Activated CD4-positive, alpha-beta T cell treated with anti-CD3 and anti-CD28 coated beads, Interleukin-2, amount 10 ng/mL, durations not matched to agents 7 days and 5 days (primary cell): ENCODE measurements at regions not wholly inside any gene's neighbourhood (a gene's known extent, or its start where the extent isn't known, plus 50 kb on each side); places are given as distances from the start of the nearest gene placed in this dataset.

Experiments
- CTCF ChIA-PET: fragments of 350-600 bp; sonication (Branson Sonifier 250); formaldehyde crosslinking; loops from one replicate; lab custom pipeline; 2021; ENCODE audit warnings: antibody characterized with exemption; lab: Charles Lee
- POLR2A ChIA-PET: fragments of 350-600 bp; sonication (Branson Sonifier 250); formaldehyde crosslinking; loops from one replicate; lab custom pipeline; 2021; ENCODE audit warnings: antibody characterized with exemption; lab: Charles Lee
- DNase-seq: peaks from one replicate; pipeline ENCODE4 v3.0.0-alpha.2; 2020
- H3K27ac Mint-ChIP-seq: one replicate; pipeline ENCODE4 v1.8.0; 2021; ENCODE audit warnings: mild to moderate bottlenecking, moderate library complexity, mixed read lengths
- H3K27me3 Mint-ChIP-seq: one replicate; pipeline ENCODE4 v1.8.0; 2021; ENCODE audit warnings: mixed read lengths
- H3K36me3 Mint-ChIP-seq: one replicate; pipeline ENCODE4 v1.8.0; 2021; ENCODE audit warnings: low read depth, mixed read lengths
- H3K4me1 Mint-ChIP-seq: one replicate; pipeline ENCODE4 v1.8.0; 2021; ENCODE audit warnings: mixed read lengths
- H3K4me3 Mint-ChIP-seq: one replicate; pipeline ENCODE4 v1.8.0; 2021; ENCODE audit warnings: mild to moderate bottlenecking, moderate library complexity, mixed read lengths
- H3K9me3 Mint-ChIP-seq: one replicate; pipeline ENCODE4 v1.8.0; 2021; ENCODE audit warnings: mixed read lengths

DNA sequence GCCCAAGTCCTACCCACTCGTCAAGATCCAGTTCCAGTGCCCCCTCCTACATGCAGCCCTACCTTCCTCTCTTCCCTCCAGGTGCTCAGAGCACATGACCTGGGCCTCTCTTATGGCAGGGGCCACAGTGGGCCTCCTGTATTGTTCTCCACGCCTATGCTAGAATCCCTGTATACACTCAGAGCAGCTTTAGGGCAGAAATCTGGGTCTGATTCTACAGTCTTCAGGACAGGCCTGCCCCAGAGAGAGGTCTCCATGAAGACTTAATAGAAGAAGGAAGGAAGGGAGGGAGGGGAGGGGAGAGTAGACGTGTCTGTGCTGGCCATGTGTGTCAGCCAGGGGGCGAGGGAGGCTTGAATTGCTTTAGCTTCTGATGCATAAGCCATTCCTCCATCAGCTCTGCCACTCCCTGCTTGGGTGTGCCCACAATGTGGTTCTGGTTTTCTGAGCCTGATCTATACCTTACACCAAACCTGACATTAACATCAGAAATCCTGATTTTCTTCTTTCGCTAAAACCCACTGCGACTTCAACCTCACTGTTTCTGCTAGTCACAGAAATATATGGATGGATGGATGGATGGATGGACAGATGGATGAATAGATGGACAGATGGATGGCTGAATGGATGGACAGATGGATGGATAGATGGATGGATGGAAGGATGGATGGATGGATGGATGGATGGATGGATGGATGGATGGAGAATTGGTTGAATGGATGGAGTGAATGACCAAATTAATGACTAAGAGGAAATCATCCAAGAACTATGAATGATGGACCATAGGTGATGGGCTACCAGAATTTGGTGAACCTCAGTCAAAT, 56.6 kb upstream of the PRDM11 start:
- no peak overlapping the region for H3K4me3 Mint-ChIP-seq
- peaks cover 5% of the 10 kb centered on the region for H3K27me3 Mint-ChIP-seq
- peaks cover 11% of the 10 kb centered on the region for H3K4me1 Mint-ChIP-seq
- H3K27ac Mint-ChIP-seq, result no peak overlapping the region
- CTCF ChIA-PET, result interaction anchor here (2.2 kb wide), 1 partner anchor 14 kb away, joined by 7 read pairs; no protein-coding TSS in a partner anchor
- no peaks in the 10 kb centered on the region for H3K9me3 Mint-ChIP-seq
- POLR2A ChIA-PET, result no interaction called here
- DNase-seq, result no peak
- no peaks in the 10 kb centered on the region for H3K36me3 Mint-ChIP-seq

DNA sequence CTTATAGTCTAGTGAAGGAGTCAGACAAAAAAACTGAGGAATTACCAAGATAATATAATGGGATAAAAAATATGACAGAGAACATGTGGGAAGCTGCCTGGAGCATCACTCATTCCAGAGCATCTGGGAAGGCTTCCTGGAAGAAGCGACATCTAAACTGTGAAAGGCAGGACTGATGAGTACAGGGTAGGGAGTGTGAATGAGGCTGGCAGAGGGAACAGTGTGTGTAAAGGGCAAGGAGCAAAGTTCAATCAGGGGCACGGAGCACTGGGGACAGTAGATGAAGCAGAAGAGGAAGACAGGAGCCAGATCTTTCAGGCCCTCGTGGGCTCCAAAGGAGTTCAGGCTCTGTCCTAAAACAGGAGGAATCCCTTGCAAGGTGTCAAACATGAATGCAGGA, 55.8 kb upstream of the PRDM11 start:
- H3K4me1 Mint-ChIP-seq, result peaks cover 11% of the 10 kb centered on the region
- H3K36me3 Mint-ChIP-seq, result no peaks in the 10 kb centered on the region
- no peak overlapping the region for H3K27ac Mint-ChIP-seq
- CTCF ChIA-PET, result interaction anchor here (2.2 kb wide), 1 partner anchor 13 kb away, joined by 7 read pairs; no protein-coding TSS in a partner anchor
- POLR2A ChIA-PET, result no interaction called here
- peaks cover 5% of the 10 kb centered on the region for H3K27me3 Mint-ChIP-seq
- no peaks in the 10 kb centered on the region for H3K9me3 Mint-ChIP-seq
- no peak for DNase-seq
- no peak overlapping the region for H3K4me3 Mint-ChIP-seq

DNA sequence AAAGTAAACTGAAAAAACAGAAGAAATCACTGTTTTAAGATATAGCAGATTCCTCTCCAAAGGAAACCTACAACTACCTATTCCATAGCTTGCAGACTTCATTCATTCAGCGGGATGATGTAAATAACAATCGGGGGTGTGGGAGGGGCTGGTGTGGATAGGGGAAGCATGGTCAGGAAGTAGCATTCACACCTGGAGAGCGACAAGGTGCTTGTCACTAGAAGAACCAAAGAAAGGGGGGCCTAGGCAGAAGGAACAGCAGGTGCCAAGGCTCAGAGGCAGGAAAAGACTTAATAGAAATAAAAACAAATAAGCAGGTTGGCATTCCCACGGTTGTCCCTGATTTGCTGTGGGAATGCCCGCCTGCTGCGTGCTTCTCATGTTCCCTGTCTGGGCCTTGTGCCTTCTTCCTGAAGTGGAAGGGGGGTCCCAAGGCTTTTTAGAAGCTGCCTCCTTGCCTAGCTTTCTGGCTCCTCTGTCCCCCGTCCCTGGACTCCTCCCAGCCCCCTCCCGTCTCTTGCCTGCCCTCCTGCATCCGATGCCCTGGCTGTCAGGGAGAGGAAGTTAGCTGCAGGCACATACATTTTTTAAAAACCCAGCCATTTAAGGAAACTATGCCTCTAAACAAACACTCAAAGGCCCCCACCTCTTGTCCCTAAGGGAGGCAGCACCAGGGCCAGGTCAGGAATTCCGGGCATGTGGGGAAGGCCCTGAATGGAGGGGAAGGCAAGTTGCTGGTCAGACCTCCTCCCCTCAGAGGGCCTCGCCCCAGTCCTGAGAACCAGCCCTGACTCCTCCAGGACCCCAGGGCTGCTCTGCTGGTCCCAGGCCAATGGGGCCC, 54.7 kb upstream of the PRDM11 start:
- no peak overlapping the region for H3K27ac Mint-ChIP-seq
- peaks cover 10% of the 10 kb centered on the region for H3K27me3 Mint-ChIP-seq
- DNase-seq, result no peak
- H3K4me3 Mint-ChIP-seq, result no peak overlapping the region
- POLR2A ChIA-PET, result no interaction called here
- H3K9me3 Mint-ChIP-seq, result no peaks in the 10 kb centered on the region
- no peaks in the 10 kb centered on the region for H3K36me3 Mint-ChIP-seq
- CTCF ChIA-PET, result interaction anchor here (0.7 to 2.2 kb wide), 2 partner anchors 11 to 12 kb away, joined by 5 to 7 read pairs; no protein-coding TSS in a partner anchor
- peaks cover 11% of the 10 kb centered on the region for H3K4me1 Mint-ChIP-seq

GRCh38 chr11:45092404-45092785, 54.0 kb upstream of the PRDM11 start:
- ChIA-PET POLR2A (no interaction called here), CTCF (interaction anchor here (0.7 kb wide), 1 partner anchor 10 kb away, joined by 5 read pairs; no protein-coding TSS in a partner anchor)
- no peak for DNase-seq
- Mint-ChIP-seq H3K4me1 (peaks cover 11% of the 10 kb centered on the region), H3K4me3 (no peak overlapping the region), H3K9me3 (no peaks in the 10 kb centered on the region), H3K27me3 (peaks cover 10% of the 10 kb centered on the region), H3K36me3 (no peaks in the 10 kb centered on the region), H3K27ac (no peak overlapping the region)

DNA sequence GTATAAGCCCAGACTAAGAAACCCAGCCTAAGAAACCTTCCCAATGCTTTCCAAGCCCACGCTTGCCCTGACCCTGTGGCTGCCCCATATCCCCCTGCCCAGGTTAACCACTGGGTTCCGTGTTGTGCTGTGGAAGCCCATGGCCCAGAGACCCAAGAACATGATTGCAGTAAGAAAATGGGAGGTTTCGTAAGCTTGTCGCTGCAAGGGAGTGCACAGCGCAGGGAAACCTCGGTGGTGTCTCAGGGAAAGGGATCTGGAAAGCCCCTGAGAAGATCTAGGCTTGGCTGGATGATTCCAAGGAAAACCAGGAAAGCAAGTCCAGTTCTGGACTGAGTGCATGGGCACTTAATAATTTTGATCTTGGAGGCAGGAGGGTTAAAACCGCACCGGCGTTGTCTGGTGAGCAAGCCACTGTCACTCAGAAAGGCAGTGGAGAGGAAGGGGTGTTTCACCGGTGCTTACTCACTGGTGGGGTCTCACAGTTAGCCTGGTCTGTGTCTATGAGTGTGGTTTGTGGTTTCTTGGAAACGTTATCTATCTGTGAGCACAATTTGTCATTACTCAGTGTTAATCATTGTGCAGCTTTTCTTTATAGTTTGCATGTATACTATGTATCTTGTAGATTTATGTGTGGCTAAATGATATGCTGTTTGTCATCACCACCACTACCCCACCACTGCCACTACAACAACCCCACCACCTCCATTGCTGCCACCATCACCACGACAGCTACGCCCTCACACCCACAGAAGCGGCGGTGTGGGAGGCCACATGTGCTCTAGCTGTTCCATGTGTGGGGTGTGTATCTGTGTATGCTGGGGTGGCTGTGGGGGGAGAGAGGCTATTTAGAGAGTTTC, 53.3 kb upstream of the PRDM11 start:
- peaks cover 10% of the 10 kb centered on the region for H3K27me3 Mint-ChIP-seq

DNA sequence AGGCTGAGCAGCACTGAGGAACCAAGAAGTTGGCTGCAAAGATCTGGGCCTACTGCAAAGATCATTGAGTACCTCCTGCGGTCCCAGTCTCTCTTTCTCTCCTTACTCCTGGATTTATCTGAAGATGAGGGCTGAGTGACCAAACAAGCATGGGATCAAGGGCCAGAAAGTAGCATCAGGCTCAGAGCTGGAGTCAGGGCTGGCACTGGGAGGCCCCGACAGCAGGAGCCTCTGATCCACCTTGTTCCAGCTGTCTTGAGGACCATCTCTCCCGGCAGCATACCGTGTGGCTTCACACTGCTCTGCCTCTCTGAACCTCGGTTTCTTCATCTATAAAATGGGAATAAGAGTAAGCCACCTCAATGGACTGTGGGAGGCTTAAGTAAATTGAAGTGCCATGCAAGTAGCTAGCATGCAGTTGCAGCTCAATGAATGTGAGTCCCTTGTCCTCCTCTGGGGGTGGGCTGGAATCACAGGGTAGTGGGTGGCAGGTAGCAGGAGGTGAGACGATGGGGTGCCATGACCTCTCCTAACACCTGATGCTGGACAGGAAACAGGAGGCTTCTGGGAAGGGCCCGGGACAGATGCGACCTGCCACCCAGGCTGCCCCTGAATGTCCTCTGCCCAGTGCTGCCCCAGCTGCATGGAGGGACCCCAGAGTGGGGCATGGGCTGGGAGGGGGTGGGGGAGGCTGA, 52.5 kb upstream of the PRDM11 start:
- H3K36me3 Mint-ChIP-seq, result no peaks in the 10 kb centered on the region
- no peaks in the 10 kb centered on the region for H3K9me3 Mint-ChIP-seq
- peaks cover 11% of the 10 kb centered on the region for H3K4me1 Mint-ChIP-seq
- H3K4me3 Mint-ChIP-seq, result no peak overlapping the region
- ChIA-PET CTCF (interaction anchor here (0.6 to 1.4 kb wide), 4 partner anchors 9 to 742 kb away, joined by 3 to 4 read pairs (median 4); no protein-coding TSS in a partner anchor), POLR2A (no interaction called here)
- no peak overlapping the region for H3K27ac Mint-ChIP-seq
- DNase-seq, result no peak
- peaks cover 13% of the 10 kb centered on the region for H3K27me3 Mint-ChIP-seq

More for the DNA sequence above, 53.3 kb upstream of the PRDM11 start:
- H3K36me3 Mint-ChIP-seq, result no peaks in the 10 kb centered on the region
- H3K4me3 Mint-ChIP-seq, result no peak overlapping the region
- H3K4me1 Mint-ChIP-seq, result peaks cover 11% of the 10 kb centered on the region
- DNase-seq, result no peak
- no peaks in the 10 kb centered on the region for H3K9me3 Mint-ChIP-seq
- no peak overlapping the region for H3K27ac Mint-ChIP-seq
- ChIA-PET POLR2A (no interaction called here), CTCF (interaction anchor here (0.6 to 1.2 kb wide), 3 partner anchors 10 to 741 kb away, joined by 3 to 4 read pairs (median 4); no protein-coding TSS in a partner anchor)

DNA sequence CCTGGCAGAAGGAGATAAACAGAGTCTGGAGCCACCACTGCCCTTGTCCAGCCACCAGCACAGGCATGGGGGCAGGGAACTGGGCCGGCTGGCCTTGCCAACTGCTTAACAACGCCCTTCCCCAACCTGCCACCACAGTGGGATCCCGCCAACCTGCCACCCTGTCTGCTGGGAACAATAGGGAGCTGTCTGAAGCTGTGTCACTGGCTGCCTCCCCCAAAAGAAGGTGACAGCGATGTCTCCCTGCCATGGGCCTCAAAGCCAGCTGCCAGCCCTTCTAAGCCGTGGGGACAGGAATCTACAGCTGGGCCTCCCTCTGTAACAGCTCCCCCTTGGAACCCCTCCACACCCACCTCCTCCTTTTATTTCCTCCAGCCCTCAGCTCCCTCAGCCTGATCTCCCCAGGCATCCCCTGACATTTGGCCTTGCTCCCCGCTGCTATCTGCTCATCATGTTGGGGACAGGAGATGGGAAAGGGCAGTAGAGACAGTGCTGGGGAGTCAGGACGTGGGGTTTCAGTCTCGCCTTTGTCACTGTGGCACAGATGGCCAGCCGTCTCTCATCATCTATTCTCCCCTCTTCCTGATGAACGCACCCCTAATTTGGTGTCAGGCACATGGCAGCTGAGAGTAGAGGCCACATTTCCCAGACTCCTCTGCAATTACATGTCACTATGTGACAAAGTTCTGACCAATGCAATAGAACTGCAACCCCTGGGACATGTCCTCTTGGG, 51.3 kb upstream of the PRDM11 start:
- peaks cover 9% of the 10 kb centered on the region for H3K4me1 Mint-ChIP-seq
- H3K9me3 Mint-ChIP-seq, result no peaks in the 10 kb centered on the region
- ChIA-PET CTCF (interaction anchor here (0.9 to 17.9 kb wide), 3 partner anchors 9 to 158 kb away, joined by 4 to 441 read pairs (median 4); no protein-coding TSS in a partner anchor), POLR2A (no interaction called here)
- H3K27ac Mint-ChIP-seq, result no peak overlapping the region
- peaks cover 13% of the 10 kb centered on the region for H3K27me3 Mint-ChIP-seq
- H3K4me3 Mint-ChIP-seq, result no peak overlapping the region
- no peaks in the 10 kb centered on the region for H3K36me3 Mint-ChIP-seq
- no peak for DNase-seq

DNA sequence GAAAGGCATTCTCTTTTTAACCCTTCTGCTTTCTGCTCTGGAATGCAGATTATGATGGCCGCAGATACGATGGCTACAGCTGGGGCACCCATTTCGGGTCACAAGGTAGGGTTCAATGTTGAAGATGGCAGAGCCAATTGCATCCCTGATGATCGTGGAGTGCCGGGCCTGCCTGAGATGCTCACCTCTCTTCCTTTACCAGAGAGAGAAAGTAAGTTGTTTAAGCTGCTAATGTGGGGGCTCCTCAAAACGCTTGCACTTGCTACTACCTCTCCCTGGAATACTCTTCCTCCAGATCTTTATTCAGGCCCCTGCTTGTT, 50.8 kb upstream of the PRDM11 start:
- ChIA-PET POLR2A (no interaction called here), CTCF (interaction anchor here (0.9 to 17.9 kb wide), 2 partner anchors 9 to 159 kb away, joined by 4 to 441 read pairs; no protein-coding TSS in a partner anchor)
- H3K4me1 Mint-ChIP-seq, result peaks cover 8% of the 10 kb centered on the region
- DNase-seq, result no peak
- peaks cover 14% of the 10 kb centered on the region for H3K27me3 Mint-ChIP-seq
- H3K36me3 Mint-ChIP-seq, result no peaks in the 10 kb centered on the region
- no peaks in the 10 kb centered on the region for H3K9me3 Mint-ChIP-seq
- H3K27ac Mint-ChIP-seq, result no peak overlapping the region
- no peak overlapping the region for H3K4me3 Mint-ChIP-seq

- Mint-ChIP-seq H3K27ac (no peak overlapping the region), H3K4me1 (peaks cover 13% of the 10 kb centered on the region), H3K27me3 (peaks cover 14% of the 10 kb centered on the region), H3K9me3 (no peaks in the 10 kb centered on the region), H3K36me3 (no peaks in the 10 kb centered on the region), H3K4me3 (no peak overlapping the region)
- DNase-seq, result no peak
- POLR2A ChIA-PET, result no interaction called here
- CTCF ChIA-PET, result interaction anchor here (1.1 to 17.9 kb wide), 3 partner anchors 15 to 160 kb away, joined by 3 to 441 read pairs (median 5); no protein-coding TSS in a partner anchor
These were observed 49.8 kb upstream of the PRDM11 start for GRCh38 chr11:45096636-45097035.
